GM19240 (cell line): ENCODE measurements at regions not wholly inside any gene's neighbourhood (a gene's known extent, or its start where the extent isn't known, plus 50 kb on each side); places are given as distances from the start of the nearest gene placed in this dataset.

Source experiments
- DNase-seq: peaks from one replicate; pipeline ENCODE4 v3.0.0; 2011; ENCODE audit warnings: low spot score; ENCODE audit not compliant: insufficient read length

GRCh38 chr2:204225671-204226073, 289.1 kb downstream of the ICOS start:
- no peak for DNase-seq

- no peak for DNase-seq
These were observed 289.8 kb downstream of the ICOS start for GRCh38 chr2:204226305-204226880.

DNA sequence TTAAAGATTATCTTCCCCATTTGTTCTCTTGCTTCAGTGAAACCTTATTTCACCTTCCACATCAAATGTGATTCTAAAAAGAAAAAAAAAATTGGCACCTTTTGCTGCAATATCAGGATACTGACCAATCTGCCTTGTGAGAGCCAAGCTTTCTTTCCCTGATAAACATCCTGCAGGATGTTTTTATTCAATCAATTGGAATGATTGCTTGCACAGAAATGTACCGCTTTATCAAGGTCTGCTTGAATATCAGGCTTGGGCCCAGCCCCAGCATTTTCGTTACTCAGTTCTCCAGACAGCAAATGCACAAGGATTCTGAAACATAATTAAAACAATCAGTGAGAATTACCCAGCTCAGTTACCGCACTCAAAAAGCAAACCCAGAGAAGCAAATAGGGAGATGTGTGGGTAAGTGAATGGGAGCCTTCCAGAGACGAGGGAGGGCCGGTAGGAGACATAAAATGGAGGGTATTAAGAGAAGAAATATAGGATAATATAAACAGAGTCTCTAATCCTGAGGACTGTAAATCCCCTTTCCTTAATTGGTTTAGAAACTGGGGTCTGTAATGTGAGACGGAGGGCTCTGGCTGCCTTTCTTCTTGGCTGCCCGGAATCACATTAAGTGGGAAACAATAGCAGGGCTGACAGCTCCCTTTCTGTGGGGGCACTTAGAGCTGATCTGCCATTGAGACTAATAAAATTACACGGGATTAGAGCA, 291.8 kb downstream of the ICOS start:
- DNase-seq = no peak

DNA sequence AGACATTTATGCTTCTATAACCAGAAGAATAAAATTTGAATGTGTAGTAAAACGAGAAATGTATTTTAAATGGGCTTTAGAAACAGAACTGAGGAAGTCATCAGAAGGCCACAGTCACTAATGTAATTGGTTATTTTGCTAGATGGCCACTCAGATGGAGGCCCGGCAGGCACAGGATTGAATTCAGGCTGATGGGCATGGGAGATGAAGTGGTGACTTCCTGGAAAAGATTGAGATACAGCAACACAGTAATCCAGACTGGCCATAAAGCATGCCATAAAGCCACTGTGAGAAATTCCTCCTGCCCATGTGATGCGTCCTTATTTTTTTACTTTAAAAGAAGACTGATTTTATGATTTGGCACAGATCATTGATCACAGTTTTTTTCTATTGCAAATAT, 297.7 kb downstream of the ICOS start:
- no peak for DNase-seq

DNA sequence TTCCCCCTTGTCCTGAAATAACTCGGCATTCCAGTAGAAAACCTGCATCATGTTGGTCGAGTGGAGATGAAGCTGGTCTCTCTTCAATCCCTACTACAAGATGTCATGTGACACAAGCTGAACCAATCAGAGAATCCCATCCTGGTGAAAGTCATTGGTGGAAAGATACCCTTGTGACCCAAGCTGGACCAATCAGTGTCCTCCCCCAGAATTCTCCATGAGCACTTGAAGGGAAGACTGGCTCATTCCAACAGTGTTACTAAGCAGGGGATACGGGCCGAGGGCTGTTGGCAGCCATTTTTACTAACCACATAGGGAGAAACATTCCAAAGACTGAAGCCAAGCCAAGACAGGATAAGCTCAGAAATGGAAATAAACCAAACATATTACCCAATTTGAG, 298.3 kb downstream of the ICOS start:
- DNase-seq = no peak

DNA sequence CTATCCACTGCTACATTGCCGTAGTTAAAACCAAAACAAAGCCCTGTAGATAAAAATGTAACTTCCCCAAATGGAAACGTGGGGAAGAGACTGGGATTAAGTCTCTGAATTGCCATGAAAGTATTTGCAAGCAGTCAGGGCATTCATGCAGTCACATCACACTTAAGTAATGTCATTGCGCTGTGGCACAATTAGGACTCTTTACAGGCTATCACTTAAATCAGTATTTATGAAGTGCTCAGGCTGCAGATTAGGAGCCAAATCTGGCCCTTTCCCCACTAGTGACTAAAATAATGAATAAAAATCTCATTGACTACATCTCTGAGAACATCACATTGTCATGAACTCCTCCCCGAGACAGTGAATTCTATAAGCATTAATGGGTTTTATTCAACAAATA, 300.9 kb downstream of the ICOS start:
- DNase-seq = no peak

DNA sequence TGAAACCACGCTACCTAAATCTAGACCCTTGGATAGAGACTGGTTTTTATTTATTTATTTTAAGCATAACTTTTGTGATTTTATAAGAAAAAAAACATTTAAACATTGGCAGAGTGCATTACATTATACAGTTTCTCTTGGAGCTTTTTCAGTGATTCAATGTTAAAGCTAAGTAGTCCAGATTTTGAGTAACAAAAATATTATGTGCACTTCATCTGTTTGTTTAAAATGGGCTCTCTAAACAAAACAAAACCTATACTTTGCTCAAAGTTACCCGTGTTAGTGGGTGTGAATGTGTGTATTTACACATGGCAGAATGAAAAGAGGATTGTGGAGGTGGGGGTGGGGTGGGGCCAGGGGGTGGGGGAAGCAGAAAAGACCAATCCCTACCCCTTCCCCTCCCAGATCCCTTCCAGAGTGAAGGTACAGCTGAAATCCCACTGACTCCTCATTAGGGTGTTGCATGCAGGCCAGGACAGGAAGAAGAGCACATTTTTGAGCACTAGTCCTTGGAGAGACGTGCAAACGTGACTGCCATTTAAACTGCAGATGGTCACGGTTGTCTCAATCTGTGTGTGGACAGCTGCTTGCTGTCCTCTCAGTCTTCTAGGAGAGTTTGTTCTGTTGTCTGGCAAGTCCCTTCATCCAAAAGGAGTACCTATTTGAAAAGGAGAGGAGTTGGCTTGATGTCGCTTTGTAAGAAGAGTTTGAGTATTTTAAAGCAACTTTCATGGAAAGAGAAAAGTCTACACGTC, 303.0 kb downstream of the ICOS start:
- no peak for DNase-seq

GRCh38 chr2:204240961-204241360, 304.3 kb upstream of the PARD3B start:
- DNase-seq = no peak

DNA sequence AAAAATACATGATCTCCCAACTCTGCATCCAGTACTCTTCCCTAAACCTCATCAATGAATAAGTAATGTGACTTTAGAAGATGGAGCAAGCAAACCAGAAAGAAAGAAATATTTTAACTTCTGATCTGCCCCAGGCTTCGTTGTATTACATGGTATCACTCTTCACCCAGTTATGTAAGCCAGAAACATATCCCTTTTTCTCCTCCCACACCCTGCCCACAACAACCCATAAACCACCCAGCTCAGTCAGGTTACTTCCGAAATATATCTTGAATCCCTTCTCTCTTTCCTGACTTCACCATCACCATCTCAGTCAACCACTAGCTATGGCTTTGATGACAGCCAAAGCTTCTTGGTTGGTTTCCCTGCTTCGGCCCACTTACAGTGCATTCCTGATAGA, 295.8 kb upstream of the PARD3B start:
- DNase-seq = no peak

- DNase-seq = no peak
These were observed 294.6 kb upstream of the PARD3B start for GRCh38 chr2:204250692-204251091.

GRCh38 chr2:204251158-204251997, 293.9 kb upstream of the PARD3B start:
- DNase-seq = no peak

DNA sequence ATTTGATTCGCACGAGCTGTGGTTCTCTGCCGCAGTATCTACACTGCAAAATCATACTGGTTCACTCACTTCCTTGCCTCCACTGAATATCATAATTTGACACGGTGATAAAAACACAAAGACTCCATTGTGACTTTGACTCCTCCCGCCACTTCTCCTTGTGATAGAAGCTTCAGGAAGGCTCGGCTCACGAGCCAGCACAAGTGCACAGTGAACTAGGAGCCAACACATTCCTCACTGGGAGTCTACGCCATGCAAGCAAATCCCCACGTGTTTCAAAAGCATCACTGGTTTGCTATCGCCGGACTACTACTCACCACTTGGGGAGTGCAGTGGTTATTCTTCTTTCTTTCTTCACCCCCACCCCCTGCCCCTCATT, 293.3 kb upstream of the PARD3B start:
- DNase-seq = no peak

GRCh38 chr2:204255071-204255470, 290.2 kb upstream of the PARD3B start:
- DNase-seq = no peak

- DNase-seq = no peak
These were observed 289.7 kb upstream of the PARD3B start for GRCh38 chr2:204255526-204255925.

DNA sequence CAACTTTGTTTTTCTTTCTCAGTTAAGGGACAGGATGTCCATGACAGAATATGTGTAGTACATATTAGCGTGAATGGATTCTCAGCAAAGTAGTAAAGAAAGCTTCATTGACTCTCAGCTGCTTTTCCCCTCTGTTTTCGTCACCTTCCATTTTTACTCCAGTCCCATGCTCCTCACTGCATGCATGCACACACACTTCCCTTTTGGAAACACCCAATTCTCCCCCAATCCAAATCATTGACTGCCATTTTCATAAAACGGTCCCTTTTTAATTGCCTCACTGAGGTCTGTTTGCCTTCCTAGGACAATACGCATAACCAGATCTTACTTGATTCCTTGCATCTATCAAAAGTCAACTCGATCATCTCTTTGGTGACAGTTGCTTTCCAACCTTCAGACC, 287.5 kb upstream of the PARD3B start:
- DNase-seq = no peak

DNA sequence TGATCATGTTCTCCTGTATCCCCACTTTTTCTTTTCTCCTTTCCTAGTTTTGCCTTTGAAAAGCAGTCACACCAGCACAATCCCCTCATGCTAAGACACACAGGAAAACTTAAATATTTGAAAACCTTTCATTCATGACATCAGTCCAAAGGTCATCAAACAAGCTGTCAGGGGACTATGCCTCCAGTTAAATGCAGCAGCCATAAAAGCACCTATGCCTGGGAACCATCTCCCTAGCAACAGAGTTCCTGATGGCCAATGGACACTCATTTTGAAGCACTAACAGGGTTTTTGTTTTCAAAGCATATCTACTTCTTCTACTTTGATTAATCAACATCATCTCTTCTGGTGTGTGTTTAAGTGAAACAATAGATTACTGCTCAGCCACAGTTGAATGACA, 286.4 kb upstream of the PARD3B start:
- DNase-seq = no peak

DNA sequence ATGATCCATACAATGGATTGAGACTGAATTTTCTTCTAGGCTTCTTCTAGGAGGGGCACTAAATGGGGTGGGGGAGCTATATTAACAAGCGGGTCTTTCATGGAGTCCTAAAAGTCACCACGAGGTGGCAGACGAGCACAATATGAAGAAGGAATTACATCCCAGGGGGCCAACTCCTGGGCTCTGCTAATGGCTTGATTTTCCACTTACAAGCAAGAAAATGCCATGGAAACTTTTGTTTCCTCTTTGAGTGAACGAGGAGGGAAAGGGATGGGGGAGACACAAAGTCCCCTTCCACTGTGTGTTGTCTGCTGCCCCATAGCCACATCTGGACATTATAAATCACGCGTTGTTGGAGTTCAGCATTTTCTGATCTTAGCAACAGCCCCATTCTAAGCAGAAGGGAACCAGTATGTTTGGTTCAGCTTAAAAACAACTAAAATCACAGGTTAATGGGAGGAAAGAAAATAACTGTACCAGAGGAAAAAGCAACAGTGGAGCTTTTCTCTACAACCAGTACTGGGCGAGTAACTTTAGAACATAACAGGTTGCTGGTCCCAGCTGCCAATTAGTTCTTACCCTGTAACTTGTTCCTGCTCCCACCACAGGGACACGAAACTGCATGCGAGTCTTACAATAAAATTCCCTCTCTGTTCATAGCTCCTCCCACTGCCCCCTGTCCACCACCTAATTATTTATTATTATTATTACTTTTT, 285.0 kb upstream of the PARD3B start:
- DNase-seq = peak; percentile 11

GRCh38 chr2:204260901-204261300, 284.4 kb upstream of the PARD3B start:
- DNase-seq = no peak

GRCh38 chr2:204261846-204262245, 283.4 kb upstream of the PARD3B start:
- DNase-seq = no peak

- no peak for DNase-seq
These were observed 281.2 kb upstream of the PARD3B start for GRCh38 chr2:204264085-204264553.

DNA sequence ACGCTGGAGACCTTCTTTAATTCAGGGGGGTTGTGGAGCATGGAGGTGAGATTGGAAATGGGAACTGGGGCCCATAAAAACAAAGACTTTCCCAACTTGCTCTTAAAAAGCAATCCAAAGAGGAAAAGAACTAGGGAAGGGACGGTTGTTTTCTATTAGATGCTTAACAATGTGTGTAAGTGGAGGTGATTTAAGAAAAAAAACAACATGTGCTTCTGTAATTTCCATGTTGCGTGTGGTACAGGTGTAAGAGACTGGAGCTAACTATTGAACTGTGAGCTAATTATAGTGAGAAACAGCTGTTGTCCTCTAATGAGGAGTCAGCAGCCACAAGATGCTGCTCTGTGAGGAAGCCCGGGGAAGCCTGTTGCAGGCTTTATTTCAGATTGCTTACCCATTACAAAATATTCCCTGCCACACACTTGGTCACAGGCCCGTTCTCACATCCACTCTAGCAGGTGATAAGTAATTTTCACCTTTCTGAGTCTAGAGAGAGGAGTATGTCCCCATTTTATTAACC, 280.6 kb upstream of the PARD3B start:
- no peak for DNase-seq
